Suprapubic skin (tissue), 3 donors: ENCODE measurements at regions not wholly inside any gene's neighbourhood (a gene's known extent, or its start where the extent isn't known, plus 50 kb on each side); places are given as distances from the start of the nearest gene placed in this dataset.

Experiments
- CTCF ChIP-seq, 2 donors: fragments of 200-600 bp in 1 of 2; fragments of 450-650 bp in 1 of 2; sonication (generic) in 1 of 2; IDR thresholded peaks; one replicate each; pipeline ENCODE4 v1.5.1; 2016 to 2019; ENCODE audit warnings: antibody characterized with exemption in 2 of 2, mild to moderate bottlenecking in 1 of 2, moderate library complexity in 1 of 2
- POLR2AphosphoS5 ChIP-seq, 3 donors: sonication (generic); formaldehyde crosslinking; IDR thresholded peaks; one replicate each; pipeline ENCODE4 v1.6.1; 2017; ENCODE audit warnings: antibody characterized with exemption in 3 of 3

- TF ChIP-seq CTCF (IDR thresholded peaks at IDR 0.05) (no peak), POLR2AphosphoS5 (IDR thresholded peaks at IDR 0.05) (no peak)
Observed at GRCh38 chr1:116207126-116207735, 96.0 kb downstream of the MAB21L3 start.
